Kidney epithelial cell (primary cell): ENCODE measurements at regions not wholly inside any gene's neighbourhood (a gene's known extent, or its start where the extent isn't known, plus 50 kb on each side); places are given as distances from the start of the nearest gene placed in this dataset.

Experiments
- DNase-seq: peaks from one replicate; pipeline ENCODE4 v3.0.0-alpha.2; 2010; ENCODE audit warnings: low read depth
- H3K27me3 ChIP-seq: 2 replicates; pipeline ENCODE4 v1.6.0; 2011; ENCODE audit warnings: low read length; ENCODE audit not compliant: control insufficient read depth, insufficient read depth
- H3K36me3 ChIP-seq: 2 replicates; pipeline ENCODE4 v1.5.1; 2011; ENCODE audit warnings: low read length; ENCODE audit not compliant: control insufficient read depth, insufficient read depth
- H3K4me3 ChIP-seq: 2 replicates; pipeline ENCODE4 v1.5.1; 2011; ENCODE audit warnings: low read depth, mild to moderate bottlenecking, control low read depth, low read length
- TF ChIP-seq, protein P1 (sequence below): IDR thresholded peaks from 2 replicates; pipeline ENCODE4 v1.5.1; 2011; ENCODE audit warnings: mild to moderate bottlenecking, moderate library complexity, low read length, control low read depth, inconsistent platforms; ENCODE audit not compliant: insufficient read depth, poor library complexity, severe bottlenecking

DNA sequence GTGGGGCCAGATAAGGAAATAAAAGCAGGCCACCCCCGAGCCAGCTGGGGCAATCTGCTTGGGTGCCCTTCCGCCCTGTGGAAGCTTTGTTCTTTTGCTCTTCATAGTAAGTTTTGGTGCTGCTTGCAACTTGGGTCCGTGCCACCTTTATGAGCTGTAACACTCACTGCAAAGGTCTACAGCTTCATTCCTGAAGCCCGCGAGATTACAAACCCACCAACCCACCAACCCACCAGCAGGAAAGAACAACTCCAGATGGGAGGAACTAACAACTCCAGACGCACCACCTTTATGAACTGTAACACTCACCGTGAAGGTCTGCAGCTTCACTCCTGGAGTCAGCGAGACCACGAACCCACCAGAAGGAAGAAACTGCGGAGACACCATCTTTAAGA, 84.2 kb upstream of the ARRDC4 start:
- TF ChIP-seq, protein P1, sequence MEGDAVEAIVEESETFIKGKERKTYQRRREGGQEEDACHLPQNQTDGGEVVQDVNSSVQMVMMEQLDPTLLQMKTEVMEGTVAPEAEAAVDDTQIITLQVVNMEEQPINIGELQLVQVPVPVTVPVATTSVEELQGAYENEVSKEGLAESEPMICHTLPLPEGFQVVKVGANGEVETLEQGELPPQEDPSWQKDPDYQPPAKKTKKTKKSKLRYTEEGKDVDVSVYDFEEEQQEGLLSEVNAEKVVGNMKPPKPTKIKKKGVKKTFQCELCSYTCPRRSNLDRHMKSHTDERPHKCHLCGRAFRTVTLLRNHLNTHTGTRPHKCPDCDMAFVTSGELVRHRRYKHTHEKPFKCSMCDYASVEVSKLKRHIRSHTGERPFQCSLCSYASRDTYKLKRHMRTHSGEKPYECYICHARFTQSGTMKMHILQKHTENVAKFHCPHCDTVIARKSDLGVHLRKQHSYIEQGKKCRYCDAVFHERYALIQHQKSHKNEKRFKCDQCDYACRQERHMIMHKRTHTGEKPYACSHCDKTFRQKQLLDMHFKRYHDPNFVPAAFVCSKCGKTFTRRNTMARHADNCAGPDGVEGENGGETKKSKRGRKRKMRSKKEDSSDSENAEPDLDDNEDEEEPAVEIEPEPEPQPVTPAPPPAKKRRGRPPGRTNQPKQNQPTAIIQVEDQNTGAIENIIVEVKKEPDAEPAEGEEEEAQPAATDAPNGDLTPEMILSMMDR, result no peak
- DNase-seq, result no peak

DNA sequence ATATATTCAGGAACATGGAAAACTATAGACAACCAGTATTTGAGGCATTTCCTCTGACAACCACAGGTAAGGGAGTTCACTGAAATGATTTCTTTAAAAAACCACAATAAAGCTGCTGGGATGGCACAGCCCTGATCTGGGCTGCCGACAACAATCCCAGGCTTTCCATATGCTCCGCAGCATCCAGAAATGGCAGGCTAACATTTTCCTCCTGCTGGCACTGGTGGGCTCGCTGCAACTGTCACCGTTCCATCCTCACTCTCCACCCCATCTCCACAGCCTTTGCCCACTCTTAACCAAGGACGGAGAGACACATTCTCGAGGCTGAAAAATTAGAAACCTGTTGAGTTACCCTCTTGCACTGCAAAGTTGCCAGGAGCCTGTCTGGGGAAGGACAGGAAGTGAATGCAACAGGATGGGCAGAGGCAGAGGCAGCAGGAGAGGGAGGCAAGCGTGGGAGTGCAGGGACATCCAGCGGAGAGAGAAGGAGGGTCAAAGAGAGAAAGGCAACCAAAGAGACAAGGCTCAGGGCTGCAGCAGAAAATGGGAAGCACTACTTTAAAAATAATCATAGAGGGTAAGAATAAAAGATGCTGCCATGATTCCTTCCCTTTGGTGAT, 79.0 kb upstream of the ARRDC4 start:
- Histone ChIP-seq H3K27me3 (no peaks in the 10 kb centered on the region), H3K4me3 (no peak overlapping the region), H3K36me3 (no peaks in the 10 kb centered on the region)
- TF ChIP-seq, protein P1, result no peak
- DNase-seq, result no peak

More for the DNA sequence above, 84.2 kb upstream of the ARRDC4 start:
- H3K4me3 ChIP-seq, result no peak overlapping the region
- no peaks in the 10 kb centered on the region for H3K36me3 ChIP-seq
- no peaks in the 10 kb centered on the region for H3K27me3 ChIP-seq

DNA sequence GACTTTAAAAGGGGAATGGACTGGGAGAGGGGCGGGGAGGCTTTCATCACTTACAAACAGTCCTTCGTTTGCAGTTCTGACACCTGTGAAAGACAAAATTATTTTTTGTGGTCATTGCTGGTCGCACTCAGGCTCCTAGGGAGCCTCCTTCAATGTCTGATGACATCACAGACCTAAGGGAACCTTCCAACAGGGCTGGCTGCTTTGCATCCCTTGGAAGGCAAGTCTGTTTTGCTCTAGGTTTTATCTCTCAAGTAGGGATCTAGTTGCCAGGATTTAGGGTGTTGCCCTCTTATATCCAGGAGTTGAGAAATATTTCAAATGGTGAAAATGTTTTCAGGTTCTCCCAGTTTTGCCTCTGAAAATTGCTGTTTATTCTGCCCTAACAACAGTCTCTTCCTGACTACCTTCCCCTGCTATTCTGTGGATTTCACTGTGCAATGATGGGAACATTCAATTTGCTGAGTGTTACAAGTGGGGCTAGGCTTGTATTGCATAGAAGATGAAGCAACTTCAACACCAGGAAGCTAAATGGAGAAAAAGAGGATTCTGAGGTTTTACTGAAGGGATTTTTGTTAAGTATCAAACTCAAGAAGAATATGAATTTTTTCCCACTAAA, 75.9 kb upstream of the ARRDC4 start:
- no peak overlapping the region for H3K4me3 ChIP-seq
- no peaks in the 10 kb centered on the region for H3K27me3 ChIP-seq
- TF ChIP-seq, protein P1, result no peak
- DNase-seq, result no peak
- H3K36me3 ChIP-seq, result no peaks in the 10 kb centered on the region

DNA sequence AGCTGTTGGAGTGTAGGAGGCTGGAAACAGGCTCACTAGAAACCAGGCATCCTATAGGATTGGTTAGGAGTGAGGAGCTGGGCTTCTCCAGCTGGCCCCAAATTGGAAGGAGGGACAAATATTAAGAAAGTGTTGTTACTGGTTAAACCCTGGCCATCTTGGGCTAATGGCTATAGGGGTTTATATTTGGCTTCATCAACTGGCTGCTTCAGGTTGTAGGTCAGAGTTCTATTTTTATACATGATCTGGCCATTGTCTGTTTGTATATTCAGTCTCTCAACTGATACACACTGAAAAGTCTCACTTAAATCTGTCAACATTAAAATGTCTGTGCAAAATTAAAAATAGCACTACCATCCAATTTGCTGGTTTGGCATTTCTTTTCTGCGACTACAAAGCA, 70.2 kb upstream of the ARRDC4 start:
- no peak for DNase-seq

DNA sequence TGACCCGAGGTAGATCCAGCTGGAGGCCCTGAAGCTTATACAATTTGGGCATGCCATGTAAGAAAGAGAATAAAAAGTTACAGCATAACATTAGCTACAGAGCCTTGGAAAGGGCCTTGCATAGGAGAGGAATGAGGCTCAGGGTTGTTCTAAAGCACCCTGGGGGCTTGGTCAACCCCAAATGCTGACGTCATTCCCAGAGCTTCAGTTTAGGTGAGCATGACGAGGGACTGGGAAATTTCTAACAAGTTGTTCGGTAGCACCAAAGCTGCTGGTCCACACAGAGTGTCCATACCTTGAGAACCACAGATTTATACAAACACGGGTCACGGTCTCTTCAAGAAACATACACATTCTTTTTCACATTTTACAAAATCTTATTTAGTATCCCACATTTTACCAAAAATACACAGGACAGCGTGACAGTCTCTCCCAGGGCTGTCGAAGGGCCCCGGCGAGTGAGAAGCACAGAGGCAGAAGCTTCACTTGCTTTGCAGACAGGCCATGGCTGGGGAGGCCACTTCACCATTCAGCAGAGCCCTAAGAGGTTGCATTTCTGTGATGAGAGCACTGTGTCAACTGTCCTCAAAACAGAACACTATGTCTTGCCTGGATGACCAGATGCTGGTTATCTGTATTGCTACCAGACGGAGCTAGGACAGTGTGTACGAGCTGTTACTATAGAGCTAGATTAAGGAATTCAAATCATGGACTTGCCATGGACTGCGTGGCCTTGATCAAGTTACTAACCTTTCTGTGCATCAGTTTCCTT, 68.2 kb upstream of the ARRDC4 start:
- Histone ChIP-seq H3K36me3 (no peaks in the 10 kb centered on the region), H3K4me3 (no peak overlapping the region), H3K27me3 (no peaks in the 10 kb centered on the region)
- TF ChIP-seq, protein P1, result no peak
- DNase-seq, result no peak

More for the DNA sequence above, 70.2 kb upstream of the ARRDC4 start:
- no peak overlapping the region for H3K4me3 ChIP-seq
- H3K36me3 ChIP-seq, result no peaks in the 10 kb centered on the region
- H3K27me3 ChIP-seq, result no peaks in the 10 kb centered on the region
- TF ChIP-seq, protein P1, result no peak
